Putamen (tissue), 1 donor: ENCODE measurements at regions not wholly inside any gene's neighbourhood (a gene's known extent, or its start where the extent isn't known, plus 50 kb on each side); places are given as distances from the start of the nearest gene placed in this dataset.

Source experiments
- DNase-seq: peaks from one replicate; pipeline ENCODE4 v3.0.0-alpha.2; 2016; ENCODE audit warnings: low spot score

GRCh38 chr1:58890609-58891008 is 106.8 kb upstream of the JUN start:
- no peak for DNase-seq

DNA sequence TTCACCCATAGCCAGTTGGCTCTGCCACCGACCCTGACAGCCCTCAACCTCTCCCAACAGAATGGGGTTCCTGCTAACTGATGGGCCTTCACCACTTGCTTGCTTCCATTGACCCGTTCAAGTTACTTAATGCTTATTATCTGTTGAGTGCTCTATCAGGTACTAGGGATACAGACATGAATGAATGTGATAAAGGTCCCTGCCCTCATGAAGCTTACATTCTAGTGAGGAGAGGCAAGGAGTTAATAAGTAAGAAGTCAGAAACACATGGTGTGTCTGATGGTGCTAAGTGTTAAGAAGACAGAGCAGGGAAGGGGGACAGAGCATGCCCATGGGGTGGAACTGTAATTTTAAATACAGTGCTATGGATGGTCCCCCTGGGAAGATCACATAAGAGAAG is 107.5 kb upstream of the JUN start:
- DNase-seq: no peak

DNA sequence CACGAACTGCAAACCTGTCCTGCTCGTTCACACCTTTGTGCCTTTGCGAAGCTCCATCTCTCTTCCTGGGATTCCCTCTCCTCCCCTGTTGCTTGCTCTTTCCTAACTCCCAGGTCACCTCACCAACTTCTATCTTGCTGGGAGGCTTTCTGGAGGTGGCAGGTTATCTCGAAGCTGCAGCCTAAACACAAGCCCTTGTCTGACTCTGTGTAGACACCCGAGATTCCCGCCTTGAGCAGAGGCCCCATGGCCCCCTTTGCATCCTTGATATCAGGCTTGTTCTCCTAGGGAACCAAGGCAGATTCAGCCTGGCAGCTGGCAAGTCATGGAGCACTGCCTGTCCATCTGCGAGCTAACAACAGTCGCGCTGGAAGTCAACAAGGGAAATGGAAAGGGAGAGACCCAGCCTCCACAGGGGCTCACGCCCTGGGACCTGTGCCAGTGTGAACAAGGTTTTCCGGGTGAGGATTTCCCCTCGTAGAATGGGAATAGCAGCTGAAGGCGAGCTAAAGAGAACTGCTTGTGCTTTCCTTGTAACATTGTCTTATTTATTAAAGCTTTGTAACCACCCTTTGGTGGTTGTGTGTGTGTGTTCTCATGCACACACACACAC is 109.5 kb upstream of the JUN start:
- no peak for DNase-seq

DNA sequence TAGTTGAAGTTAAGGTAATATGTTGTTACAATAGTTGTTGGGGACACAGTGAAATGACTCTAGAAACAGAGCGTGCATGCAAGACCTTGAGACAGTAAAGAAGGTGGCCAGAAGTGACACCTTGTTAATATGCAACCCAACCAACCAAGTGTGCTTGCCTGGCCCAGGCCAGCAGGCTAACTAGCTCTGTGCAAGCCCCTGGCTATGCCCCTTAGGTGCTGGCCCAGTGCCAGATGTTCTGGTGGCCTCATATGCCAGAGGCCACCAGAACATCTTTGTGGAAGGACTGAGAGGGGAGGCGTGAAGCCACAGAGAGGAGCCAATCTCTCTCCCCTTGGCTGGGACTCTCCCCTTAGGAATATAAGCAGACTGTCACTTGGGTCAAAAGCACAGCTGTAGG is 111.2 kb upstream of the JUN start:
- DNase-seq: no peak

DNA sequence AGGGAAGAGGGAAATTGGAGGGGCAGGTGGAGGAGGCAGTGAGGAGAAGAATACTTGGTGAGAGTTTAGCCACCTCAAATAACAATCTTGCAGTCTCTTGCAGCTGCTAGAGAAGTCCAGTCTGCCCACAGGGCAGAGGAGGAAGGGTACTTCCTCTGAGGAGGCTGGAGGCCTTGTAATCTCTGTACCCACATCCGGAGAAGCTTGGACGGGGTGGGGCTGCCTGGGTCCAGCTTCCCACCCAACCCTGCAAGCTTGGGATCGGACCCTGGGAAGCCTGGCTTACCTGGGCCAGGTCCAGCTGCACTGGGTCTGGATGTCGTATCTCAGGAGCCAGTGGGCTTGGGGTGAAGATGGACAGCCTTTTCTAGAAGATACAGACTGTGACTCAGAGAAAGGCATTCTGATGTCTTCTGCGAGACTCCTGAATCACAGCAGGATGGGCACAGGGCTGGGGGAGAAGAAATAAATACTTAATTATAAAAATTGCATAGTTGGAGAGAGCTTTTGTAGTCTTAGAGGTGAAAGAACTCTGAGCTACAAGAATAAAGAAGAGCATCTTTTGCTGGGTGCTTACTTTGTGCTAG is 111.8 kb upstream of the JUN start:
- DNase-seq: no peak

DNA sequence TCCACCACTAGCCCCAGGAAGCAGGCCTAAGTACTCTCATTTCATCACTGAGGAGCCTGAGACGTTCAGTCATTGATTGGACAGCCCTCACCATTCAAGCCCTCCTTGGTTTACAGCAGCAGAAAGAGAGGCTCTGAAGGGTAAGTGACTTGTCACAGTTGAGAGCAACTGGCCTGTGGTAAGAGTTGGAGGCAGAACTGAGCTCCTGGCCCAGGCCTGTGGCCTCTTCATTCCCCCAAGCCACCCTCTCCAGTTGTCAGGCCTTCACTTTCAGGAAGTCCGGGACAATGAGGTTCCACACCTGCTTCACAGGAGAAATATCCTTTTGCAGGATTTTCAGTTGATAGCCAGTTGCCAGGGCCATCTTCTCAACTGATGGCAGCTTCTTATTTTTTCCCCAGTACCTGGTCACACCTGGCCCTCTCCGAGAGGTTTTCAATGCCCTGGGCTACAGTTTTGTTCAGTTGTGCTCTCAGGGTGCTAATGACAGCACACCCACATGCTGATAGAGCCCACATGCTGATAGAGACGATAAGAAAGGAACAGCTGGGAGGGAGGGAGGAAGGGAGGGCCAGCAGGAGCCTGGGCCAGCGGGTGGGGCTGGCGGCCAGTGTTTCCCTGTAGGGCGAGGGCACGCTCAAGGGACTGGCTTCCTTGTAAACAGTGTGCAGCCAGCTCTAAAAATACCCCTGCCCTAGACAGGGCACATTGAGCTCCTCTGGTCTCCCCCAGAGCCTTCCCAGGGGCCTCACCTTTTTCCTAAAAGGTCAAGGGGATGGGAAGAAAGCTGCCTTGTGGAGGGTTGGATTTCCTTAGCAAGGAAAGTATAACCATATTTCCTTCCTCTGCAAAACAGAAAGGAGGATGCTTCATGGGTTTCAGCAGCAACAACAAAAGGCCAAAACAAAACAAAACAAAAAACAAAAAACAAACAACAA is 112.7 kb upstream of the JUN start:
- DNase-seq: no peak

DNA sequence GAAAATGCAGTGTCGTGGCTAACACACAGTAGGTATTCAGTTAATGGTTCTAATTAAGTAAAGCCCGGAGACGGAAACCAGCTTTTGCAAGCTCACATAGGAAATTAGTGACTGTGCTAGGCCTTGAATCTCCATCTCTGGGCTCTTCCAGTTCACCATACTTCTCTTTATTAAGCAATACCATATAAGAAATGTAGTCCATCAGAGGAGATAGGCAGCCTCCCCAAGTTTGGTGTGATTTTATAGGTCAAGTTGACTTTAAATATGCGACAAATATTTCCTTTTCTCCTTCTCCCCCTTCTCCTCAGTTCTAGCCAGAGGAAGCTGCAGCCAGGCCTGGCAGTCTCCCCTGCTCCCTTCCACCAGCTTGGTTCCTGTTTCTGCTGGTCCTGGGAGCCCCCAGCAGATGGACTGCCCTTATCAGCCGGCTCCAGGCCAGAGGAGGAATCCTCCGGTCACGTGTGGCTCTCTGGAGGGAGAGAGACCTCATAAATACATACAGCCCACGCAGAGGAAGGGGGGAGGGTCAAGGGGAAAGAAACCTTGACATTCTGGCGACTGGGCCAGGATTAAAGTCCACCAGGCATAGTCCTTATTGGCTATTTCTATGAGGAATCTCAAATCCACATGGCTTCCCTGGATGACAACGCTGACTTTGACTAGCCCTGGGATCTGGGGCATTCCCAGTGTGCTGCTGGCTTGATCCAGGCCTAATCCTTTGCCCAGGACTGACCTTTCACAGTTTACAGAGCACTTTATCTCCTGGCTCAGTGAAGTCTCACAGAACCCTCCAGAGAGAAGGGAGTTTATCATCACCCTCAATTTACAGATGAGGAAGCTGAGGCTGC is 115.1 kb upstream of the JUN start:
- no peak for DNase-seq

GRCh38 chr1:58899587-58900271 is 115.9 kb upstream of the JUN start:
- DNase-seq: no peak

- no peak for DNase-seq
Observed at GRCh38 chr1:58900396-58900795, 116.5 kb upstream of the JUN start.

GRCh38 chr1:58901008-58901407 is 117.2 kb upstream of the JUN start:
- no peak for DNase-seq

DNA sequence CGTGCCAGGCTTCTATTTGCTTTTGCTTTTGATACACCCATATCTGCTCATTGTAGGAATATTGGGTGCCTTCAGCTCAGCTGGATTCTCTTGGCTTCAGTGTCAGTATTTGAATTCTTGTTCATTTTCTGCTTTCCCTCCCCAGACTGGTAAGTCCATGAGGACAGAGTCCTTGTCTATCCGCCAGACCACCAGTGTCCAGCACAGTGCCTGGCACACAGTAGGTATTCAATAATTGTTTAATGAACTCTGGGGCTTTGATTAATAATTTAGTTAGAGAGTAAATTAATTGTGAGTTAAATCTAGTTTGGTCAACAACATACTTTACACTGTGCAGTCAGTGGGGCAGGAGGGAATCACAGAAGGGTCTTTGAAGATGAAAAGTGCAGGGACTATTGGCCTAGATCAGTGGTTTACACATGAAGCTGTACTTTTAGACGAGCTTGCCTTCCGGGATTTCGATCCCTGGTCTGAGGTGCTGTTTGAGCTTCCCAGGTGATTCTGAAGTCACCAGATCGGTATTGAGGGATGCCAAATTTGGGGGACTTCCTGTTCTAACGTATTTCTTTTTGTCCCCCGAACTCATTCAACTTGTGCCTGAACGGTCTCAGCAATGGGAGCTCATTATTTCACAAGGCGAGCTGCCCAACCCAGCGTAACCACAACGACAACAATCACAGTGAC is 119.1 kb upstream of the JUN start:
- no peak for DNase-seq

DNA sequence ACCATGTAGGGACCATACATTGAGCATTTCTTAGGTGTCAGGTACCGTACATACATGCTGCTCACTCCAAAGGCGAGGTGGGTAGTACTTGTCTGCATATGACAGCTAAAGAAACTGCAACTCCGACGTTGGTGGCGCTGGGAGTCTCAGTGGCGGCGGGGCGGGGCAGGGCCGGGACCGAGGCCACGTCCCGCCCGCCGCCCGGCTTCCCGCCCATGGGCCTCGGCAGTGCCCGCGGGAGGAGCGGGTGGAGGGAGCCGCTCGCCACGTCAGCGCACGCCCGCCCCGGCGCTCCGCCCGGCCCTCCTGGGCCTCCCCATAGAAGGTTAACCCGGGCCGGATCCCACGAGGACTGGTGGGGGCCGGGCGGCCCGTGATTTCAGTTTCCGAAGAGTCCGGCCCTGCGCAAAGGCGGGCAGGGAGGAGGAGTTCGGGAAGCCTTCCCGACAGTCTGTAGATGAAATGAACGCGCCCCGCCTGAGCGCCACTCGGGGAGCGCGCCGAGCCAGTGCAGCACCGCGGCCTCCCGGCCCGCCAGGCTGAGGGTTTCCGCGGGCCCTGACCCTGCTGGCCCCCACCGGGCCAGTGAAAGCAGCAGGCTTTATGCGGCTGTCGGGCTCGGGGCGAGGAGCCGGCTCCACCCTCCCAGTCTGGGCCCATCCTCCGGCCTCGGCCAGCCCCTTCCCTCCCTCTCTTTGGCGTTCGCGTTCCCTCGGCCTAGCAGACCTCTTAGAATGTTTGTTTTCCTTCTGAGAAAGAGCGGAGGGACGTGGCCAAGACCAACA is 119.9 kb upstream of the JUN start:
- DNase-seq: peak; percentile 91

- DNase-seq: no peak
Observed at GRCh38 chr1:58904299-58905125, 120.7 kb upstream of the JUN start.

DNA sequence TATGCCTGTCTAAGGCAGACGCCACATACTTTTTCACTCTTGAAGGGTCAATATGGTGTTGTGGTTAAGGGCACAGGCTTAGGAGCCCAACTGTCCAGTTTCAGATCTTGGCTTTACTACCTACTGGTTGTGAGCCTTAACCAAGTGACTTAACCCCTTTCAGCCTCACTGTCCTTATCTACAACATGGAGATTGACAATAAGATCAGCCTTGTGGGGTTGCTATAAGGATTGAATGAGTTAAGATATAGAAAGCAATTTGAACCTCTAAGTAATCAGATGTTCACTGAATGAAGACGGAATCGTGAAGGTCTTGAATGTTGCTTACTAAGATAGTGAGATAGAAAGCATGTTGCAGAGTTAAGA is 121.3 kb upstream of the JUN start:
- no peak for DNase-seq

- DNase-seq: no peak
Observed at GRCh38 chr1:58905628-58906221, 121.9 kb upstream of the JUN start.

DNA sequence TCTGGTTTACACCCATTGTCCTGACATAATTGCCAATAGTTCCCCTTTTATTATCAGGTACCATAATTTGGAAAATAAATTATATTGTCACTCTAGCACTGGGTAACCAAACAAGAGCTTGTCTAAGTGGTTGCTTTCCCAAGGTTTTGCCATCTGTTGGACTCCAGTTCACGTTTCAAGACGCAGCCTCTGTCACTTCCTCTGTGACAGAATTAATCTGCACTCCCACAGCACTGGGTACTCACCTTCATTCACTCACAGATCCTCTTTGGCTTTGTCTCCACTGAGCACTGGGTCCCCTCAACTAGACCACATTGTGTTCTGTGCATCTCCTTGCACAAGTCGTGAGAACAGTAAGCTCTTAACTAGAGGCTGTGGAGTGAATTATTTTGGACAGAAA is 123.6 kb upstream of the JUN start:
- DNase-seq: no peak

- no peak for DNase-seq
Observed at GRCh38 chr1:58908561-58909560, 125.0 kb upstream of the JUN start.
